WTC11 (cell line): ENCODE measurements at regions not wholly inside any gene's neighbourhood (a gene's known extent, or its start where the extent isn't known, plus 50 kb on each side); places are given as distances from the start of the nearest gene placed in this dataset.

Source experiments
- ATAC-seq: fragments of 200-7000 bp; cut with Tn5 transposase; 2 replicates; pipeline ENCODE4 v1.10.0; 2021; ENCODE audit warnings: mild to moderate bottlenecking, moderate library complexity
- CTCF ChIA-PET: fragments of 300-600 bp; sonication (Branson Sonifier 250); formaldehyde crosslinking; loops from one replicate; lab custom pipeline; 2021; ENCODE audit warnings: antibody characterized with exemption; lab: Charles Lee
- POLR2A ChIA-PET: fragments of 350-600 bp; sonication (Branson Sonifier 250); formaldehyde crosslinking; loops from one replicate; lab custom pipeline; 2021; ENCODE audit warnings: antibody characterized with exemption; lab: Charles Lee
- DNase-seq: peaks from one replicate; pipeline ENCODE4 v3.0.0; 2021; ENCODE audit warnings: low spot score
- H3K27ac Mint-ChIP-seq: 2 replicates; pipeline ENCODE4 v1.8.0; 2021; ENCODE audit warnings: mixed read lengths
- H3K27me3 Mint-ChIP-seq: 2 replicates; pipeline ENCODE4 v1.8.0; 2021; ENCODE audit warnings: low read depth, mild to moderate bottlenecking, moderate library complexity, mixed read lengths
- H3K36me3 Mint-ChIP-seq: 2 replicates; pipeline ENCODE4 v1.8.0; 2021; ENCODE audit warnings: mixed read lengths
- H3K4me1 Mint-ChIP-seq: 2 replicates; pipeline ENCODE4 v1.8.0; 2022; ENCODE audit warnings: mixed read lengths
- H3K4me3 Mint-ChIP-seq: 2 replicates; pipeline ENCODE4 v1.8.0; 2021; ENCODE audit warnings: mild to moderate bottlenecking, moderate library complexity, mixed read lengths
- H3K9me3 Mint-ChIP-seq: 2 replicates; pipeline ENCODE4 v1.8.0; 2021; ENCODE audit warnings: mixed read lengths
- CREB1 ChIP-seq: sonication (generic); formaldehyde crosslinking; IDR thresholded peaks from 2 replicates; pipeline ENCODE4 v1.8.0; 2023; ENCODE audit warnings: mild to moderate bottlenecking, missing genetic modification reagents
- ELF4 ChIP-seq: sonication (generic); formaldehyde crosslinking; IDR thresholded peaks from 2 replicates; pipeline ENCODE4 v1.8.1; 2022; ENCODE audit warnings: low read depth, mild to moderate bottlenecking, moderate library complexity, missing genetic modification reagents
- EMX1 ChIP-seq: fragments of 250-450 bp; sonication (Bioruptor Pico); IDR thresholded peaks from 2 replicates; pipeline ENCODE4 v1.8.0; 2021; ENCODE audit warnings: mild to moderate bottlenecking
- ESRRA ChIP-seq: sonication (generic); formaldehyde crosslinking; IDR thresholded peaks from 2 replicates; pipeline ENCODE4 v1.8.1; 2022; ENCODE audit warnings: mild to moderate bottlenecking, missing genetic modification reagents, borderline replicate concordance
- GABPB1 ChIP-seq: sonication (generic); formaldehyde crosslinking; IDR thresholded peaks from 2 replicates; pipeline ENCODE4 v1.8.1; 2023; ENCODE audit warnings: mild to moderate bottlenecking, missing genetic modification reagents
- GTF2I ChIP-seq: fragments of 250-450 bp; sonication (Bioruptor Pico); conservative IDR thresholded peaks from 2 replicates; pipeline ENCODE4 v1.4.0; 2021; ENCODE audit warnings: mild to moderate bottlenecking
- MYBL2 ChIP-seq: sonication (generic); formaldehyde crosslinking; IDR thresholded peaks from 2 replicates; pipeline ENCODE4 v1.8.1; 2023; ENCODE audit warnings: mild to moderate bottlenecking, moderate library complexity, missing genetic modification reagents
- NFATC4 ChIP-seq: fragments of 250-450 bp; sonication (Bioruptor Pico); IDR thresholded peaks from 2 replicates; pipeline ENCODE4 v1.9.0; 2021; ENCODE audit warnings: mild to moderate bottlenecking
- NFYB ChIP-seq: sonication (generic); formaldehyde crosslinking; conservative IDR thresholded peaks from 2 replicates; pipeline ENCODE4 v1.8.0; 2022; ENCODE audit warnings: low read depth, missing genetic modification reagents
- NR2C2 ChIP-seq: sonication (generic); formaldehyde crosslinking; IDR thresholded peaks from 2 replicates; pipeline ENCODE4 v1.8.0; 2022; ENCODE audit warnings: mild to moderate bottlenecking, missing genetic modification reagents
- NR3C1 ChIP-seq: sonication (generic); formaldehyde crosslinking; conservative IDR thresholded peaks from 2 replicates; pipeline ENCODE4 v1.8.1; 2023; ENCODE audit warnings: low read depth, mild to moderate bottlenecking, missing genetic modification reagents
- RELA ChIP-seq: sonication (generic); formaldehyde crosslinking; IDR thresholded peaks from 2 replicates; pipeline ENCODE4 v1.8.1; 2022; ENCODE audit warnings: missing genetic modification reagents, mild to moderate bottlenecking, borderline replicate concordance
- SMAD4 ChIP-seq: sonication (generic); formaldehyde crosslinking; IDR thresholded peaks from 2 replicates; pipeline ENCODE4 v1.8.0; 2022; ENCODE audit warnings: mild to moderate bottlenecking, missing genetic modification reagents
- ZNF121 ChIP-seq: sonication (generic); formaldehyde crosslinking; IDR thresholded peaks from 2 replicates; pipeline ENCODE4 v1.8.0; 2023; ENCODE audit warnings: missing genetic modification reagents
- ZNF263 ChIP-seq: sonication (generic); formaldehyde crosslinking; IDR thresholded peaks from 2 replicates; pipeline ENCODE4 v1.8.1; 2022; ENCODE audit warnings: low read depth, mild to moderate bottlenecking, moderate library complexity, missing genetic modification reagents
- ZNF416 ChIP-seq: fragments of 250-450 bp; sonication (Bioruptor Pico); IDR thresholded peaks from 2 replicates; pipeline ENCODE4 v1.9.0; 2021; ENCODE audit warnings: mild to moderate bottlenecking, inconsistent platforms
- TF ChIP-seq, protein P1 (sequence below): fragments of 250-450 bp; sonication (Bioruptor Pico); conservative IDR thresholded peaks from 2 replicates; pipeline ENCODE4 v1.9.0; 2021; ENCODE audit warnings: mild to moderate bottlenecking
- TF ChIP-seq, protein P2 (sequence below): sonication (generic); formaldehyde crosslinking; IDR thresholded peaks from 2 replicates; pipeline ENCODE4 v1.8.0; 2022; ENCODE audit warnings: mild to moderate bottlenecking, missing genetic modification reagents
- TF ChIP-seq, protein P3 (sequence below): fragments of 250-450 bp; sonication (Bioruptor Pico); IDR thresholded peaks from 2 replicates; pipeline ENCODE4 v1.9.0; 2021; ENCODE audit warnings: mild to moderate bottlenecking

DNA sequence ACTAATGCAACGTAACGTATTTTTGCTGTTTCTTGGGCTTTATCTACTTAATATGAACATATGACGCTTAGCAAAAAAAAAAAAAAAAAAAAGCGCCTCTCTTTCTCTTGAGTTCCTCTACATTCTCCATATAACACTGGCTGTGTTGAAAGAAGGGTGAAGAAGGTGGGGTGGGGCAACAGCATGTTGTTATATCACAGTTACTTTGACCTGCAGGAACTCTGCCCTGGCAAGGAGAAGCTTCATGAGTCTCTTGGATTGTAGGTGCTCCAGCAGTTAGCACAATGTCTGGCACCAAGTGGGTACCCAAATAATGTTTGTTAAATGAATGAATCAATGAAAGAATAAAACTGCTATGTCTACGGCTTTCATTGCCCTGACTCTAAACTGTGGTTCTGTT lies 162.6 kb downstream of the ATG4C start (continued):
- TF ChIP-seq RELA (CRISPR knock-in tag) = no peak

DNA sequence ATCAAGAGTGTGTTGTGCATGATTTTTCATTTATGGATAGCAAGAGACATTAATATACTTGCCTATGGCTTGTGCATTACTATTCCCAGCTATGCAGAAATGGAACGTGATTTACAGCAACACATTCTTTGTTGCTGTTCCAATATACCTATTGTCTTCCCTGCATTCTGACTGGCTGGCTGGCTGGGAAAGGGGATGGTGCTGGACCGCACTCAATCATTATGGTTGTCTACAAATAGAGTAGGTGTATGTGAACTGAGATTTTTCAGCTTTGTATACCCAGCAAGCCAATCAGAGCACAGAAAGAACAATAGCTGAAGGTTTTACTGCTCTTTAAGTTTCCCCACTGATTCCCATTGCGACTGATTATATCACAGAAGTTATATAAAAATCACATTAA lies 167.5 kb downstream of the ATG4C start:
- TF ChIP-seq ZNF121 (CRISPR knock-in tag) = no peak
- TF ChIP-seq NR2C2 (CRISPR knock-in tag) = no peak
- TF ChIP-seq, protein P1, sequence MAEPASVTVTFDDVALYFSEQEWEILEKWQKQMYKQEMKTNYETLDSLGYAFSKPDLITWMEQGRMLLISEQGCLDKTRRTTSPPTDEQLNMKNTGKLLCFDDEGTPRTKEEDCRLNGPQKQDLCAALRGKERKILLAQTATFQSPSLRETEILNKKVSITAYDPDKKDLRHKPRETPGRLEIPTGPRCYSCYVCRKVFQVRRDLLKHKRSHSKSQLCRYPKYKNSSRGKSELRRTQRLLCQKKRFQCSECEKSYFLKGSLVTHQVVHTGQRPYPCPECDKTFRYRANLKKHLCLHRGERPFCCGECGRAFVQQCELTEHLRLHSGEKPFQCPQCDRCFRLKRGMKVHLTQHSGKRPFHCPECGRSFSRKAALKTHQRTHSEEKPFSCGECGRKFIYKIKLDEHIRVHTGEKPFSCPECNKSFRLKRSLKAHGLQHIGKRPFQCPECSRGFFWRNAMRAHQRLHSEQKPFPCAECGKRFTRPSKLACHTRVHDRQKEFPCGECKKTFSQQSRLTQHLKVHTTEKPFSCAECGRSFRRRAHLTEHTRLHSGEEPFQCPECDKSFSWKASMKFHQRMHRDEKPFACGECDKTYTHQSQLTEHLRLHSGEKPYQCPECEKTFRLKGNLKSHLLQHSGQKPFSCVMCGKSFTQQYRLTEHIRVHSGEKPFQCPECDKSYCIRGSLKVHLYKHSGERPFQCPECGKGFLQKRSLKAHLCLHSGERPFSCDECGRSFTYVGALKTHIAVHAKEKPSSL = no peak
- TF ChIP-seq, protein P2, sequence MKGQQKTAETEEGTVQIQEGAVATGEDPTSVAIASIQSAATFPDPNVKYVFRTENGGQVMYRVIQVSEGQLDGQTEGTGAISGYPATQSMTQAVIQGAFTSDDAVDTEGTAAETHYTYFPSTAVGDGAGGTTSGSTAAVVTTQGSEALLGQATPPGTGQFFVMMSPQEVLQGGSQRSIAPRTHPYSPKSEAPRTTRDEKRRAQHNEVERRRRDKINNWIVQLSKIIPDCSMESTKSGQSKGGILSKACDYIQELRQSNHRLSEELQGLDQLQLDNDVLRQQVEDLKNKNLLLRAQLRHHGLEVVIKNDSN = no peak
- TF ChIP-seq NFYB (CRISPR knock-in tag) = no peak
- TF ChIP-seq NR3C1 (CRISPR knock-in tag) = no peak
- TF ChIP-seq ZNF416 (CRISPR knock-in tag) = no peak
- TF ChIP-seq SMAD4 (CRISPR knock-in tag) = no peak
- no peak for TF ChIP-seq NFATC4 (CRISPR knock-in tag)
- TF ChIP-seq, protein P3, sequence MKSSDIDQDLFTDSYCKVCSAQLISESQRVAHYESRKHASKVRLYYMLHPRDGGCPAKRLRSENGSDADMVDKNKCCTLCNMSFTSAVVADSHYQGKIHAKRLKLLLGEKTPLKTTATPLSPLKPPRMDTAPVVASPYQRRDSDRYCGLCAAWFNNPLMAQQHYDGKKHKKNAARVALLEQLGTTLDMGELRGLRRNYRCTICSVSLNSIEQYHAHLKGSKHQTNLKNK (CRISPR knock-in tag) = no peak
- no peak for TF ChIP-seq ZNF263 (CRISPR knock-in tag)
- no peak for TF ChIP-seq ESRRA
- TF ChIP-seq EMX1 (CRISPR knock-in tag) = no peak
- no peak for TF ChIP-seq GABPB1
- ChIA-PET CTCF (interaction anchor here (0.9 to 2.9 kb wide), 2 partner anchors 10 to 45 kb away, joined by 4 to 12 read pairs; no protein-coding TSS in a partner anchor), POLR2A (no interaction called here)
- H3K27me3 Mint-ChIP-seq = no peaks in the 10 kb centered on the region
- DNase-seq = no peak
- no peaks in the 10 kb centered on the region for H3K36me3 Mint-ChIP-seq
- H3K9me3 Mint-ChIP-seq = no peaks in the 10 kb centered on the region
- ATAC-seq = no peak
- peaks cover 21% of the 10 kb centered on the region for H3K4me1 Mint-ChIP-seq
- no peak overlapping the region for H3K27ac Mint-ChIP-seq
- H3K4me3 Mint-ChIP-seq = no peak overlapping the region

- POLR2A ChIA-PET = no interaction called here
- no peak overlapping the region for H3K4me3 Mint-ChIP-seq
- H3K27me3 Mint-ChIP-seq = no peaks in the 10 kb centered on the region
- H3K4me1 Mint-ChIP-seq = peaks cover 21% of the 10 kb centered on the region
- CTCF ChIA-PET = interaction anchor here (2.3 to 2.9 kb wide), 3 partner anchors 11 to 46 kb away, joined by 9 to 12 read pairs (median 11); no protein-coding TSS in a partner anchor
- H3K36me3 Mint-ChIP-seq = no peaks in the 10 kb centered on the region
- H3K9me3 Mint-ChIP-seq = no peaks in the 10 kb centered on the region
- no peak for DNase-seq
- ATAC-seq = no peak
- TF ChIP-seq ELF4 (CRISPR knock-in tag) (no peak), GTF2I (0 out of 2 replicates have a peak, but pooled peaks have one; percentile 51)
- no peak overlapping the region for H3K27ac Mint-ChIP-seq
These were observed 168.7 kb downstream of the ATG4C start for GRCh38 chr1:62952596-62952995.

GRCh38 chr1:62953633-62954032 lies 169.7 kb downstream of the ATG4C start:
- TF ChIP-seq CREB1 (CRISPR knock-in tag) (no peak), MYBL2 (no peak)
- no peaks in the 10 kb centered on the region for H3K9me3 Mint-ChIP-seq
- POLR2A ChIA-PET = no interaction called here
- CTCF ChIA-PET = interaction anchor here (0.5 to 2.9 kb wide), 8 partner anchors 9 to 473 kb away, joined by 3 to 12 read pairs (median 4); no protein-coding TSS in a partner anchor
- ATAC-seq (peak; percentile 62), DNase-seq (no peak)
- no peaks in the 10 kb centered on the region for H3K27me3 Mint-ChIP-seq
- H3K4me1 Mint-ChIP-seq = peaks cover 21% of the 10 kb centered on the region
- H3K4me3 Mint-ChIP-seq = peak overlapping the region; percentile 15
- no peaks in the 10 kb centered on the region for H3K36me3 Mint-ChIP-seq
- H3K27ac Mint-ChIP-seq = no peak overlapping the region
